IMR-90 (cell line): ENCODE measurements at regions not wholly inside any gene's neighbourhood (a gene's known extent, or its start where the extent isn't known, plus 50 kb on each side); places are given as distances from the start of the nearest gene placed in this dataset.

Experiments used
- ATAC-seq: fragments of 200-7000 bp; cut with Tn5 transposase; 2 replicates; pipeline ENCODE4 v1.9.1; 2020; ENCODE audit warnings: low read depth, mild to moderate bottlenecking, moderate library complexity
- BruUV-seq: library from RNA; stranded (reverse); fragments of 400-500 nt; replicated peaks from 2 replicates; lab custom pipeline; 2021; lab: Mats Ljungman, UMichigan
- CTCF ChIA-PET: fragments of 300-600 bp; formaldehyde crosslinking; extraction: SDS; loops from one replicate; lab custom pipeline; 2021; ENCODE audit warnings: antibody characterized with exemption; lab: Yijun Ruan, JAX
- POLR2A ChIA-PET: fragments of 300-600 bp; sonication (Branson Sonifier 250); formaldehyde crosslinking; loops from one replicate; lab custom pipeline; 2022; ENCODE audit warnings: antibody characterized with exemption; ENCODE audit not compliant: unreplicated experiment; lab: Charles Lee
- DNase-seq: peaks from one replicate; pipeline ENCODE4 v3.0.0; 2013
- H2AFZ ChIP-seq: replicated peaks from 2 replicates; pipeline ENCODE3; 2013; ENCODE audit warnings: low read length, mild to moderate bottlenecking; ENCODE audit not compliant: poor library complexity
- H2AK5ac ChIP-seq: 2 replicates; pipeline ENCODE4 v1.6.1; 2013; ENCODE audit warnings: low read depth, low read length, inconsistent platforms
- H2AK9ac ChIP-seq: replicated peaks from 2 replicates; pipeline ENCODE3; 2013; ENCODE audit warnings: mild to moderate bottlenecking, low read depth, low read length, moderate library complexity; ENCODE audit not compliant: poor library complexity
- H2BK120ac ChIP-seq: 2 replicates; pipeline ENCODE4 v1.6.1; 2013; ENCODE audit warnings: low read depth, low read length, inconsistent platforms
- H2BK15ac ChIP-seq: 3 replicates; pipeline ENCODE4 v1.6.1; 2013; ENCODE audit warnings: low read depth, low read length, inconsistent platforms
- H2BK20ac ChIP-seq: 2 replicates; pipeline ENCODE4 v1.6.1; 2013; ENCODE audit warnings: low read depth, mild to moderate bottlenecking, inconsistent platforms, low read length, moderate library complexity
- H2BK5ac ChIP-seq: 2 replicates; pipeline ENCODE4 v1.6.1; 2013; ENCODE audit warnings: mild to moderate bottlenecking, low read depth, low read length, inconsistent platforms; ENCODE audit not compliant: poor library complexity, severe bottlenecking
- H3K14ac ChIP-seq: replicated peaks from 2 replicates; pipeline ENCODE4 v1.6.1; 2013; ENCODE audit warnings: low read depth, low read length, inconsistent platforms
- H3K18ac ChIP-seq: 2 replicates; pipeline ENCODE4 v1.6.1; 2013; ENCODE audit warnings: low read depth, low read length, control low read depth
- H3K23ac ChIP-seq: 2 replicates; pipeline ENCODE4 v1.6.1; 2013; ENCODE audit warnings: low read depth, low read length, inconsistent platforms
- H3K27ac ChIP-seq: 2 replicates; pipeline ENCODE4 v1.5.1; 2013; ENCODE audit warnings: mild to moderate bottlenecking, control low read depth, low read length; ENCODE audit not compliant: insufficient read depth
- H3K27me3 ChIP-seq: 2 replicates; pipeline ENCODE4 v1.6.1; 2013; ENCODE audit warnings: low read length; ENCODE audit not compliant: control insufficient read depth, insufficient read depth
- H3K36me3 ChIP-seq: 2 replicates; pipeline ENCODE4 v1.6.1; 2013; ENCODE audit warnings: low read length, mixed read lengths; ENCODE audit not compliant: control insufficient read depth, insufficient read depth
- H3K4ac ChIP-seq: 2 replicates; pipeline ENCODE4 v1.6.1; 2013; ENCODE audit warnings: low read depth, low read length, inconsistent platforms
- H3K4me1 ChIP-seq: 2 replicates; pipeline ENCODE4 v1.6.1; 2013; ENCODE audit warnings: low read length, mixed read lengths; ENCODE audit not compliant: control insufficient read depth, insufficient read depth
- H3K4me2 ChIP-seq: 2 replicates; pipeline ENCODE4 v1.6.1; 2013; ENCODE audit warnings: low read depth, mild to moderate bottlenecking, control low read depth, low read length, moderate library complexity
- H3K4me3 ChIP-seq: 2 replicates; pipeline ENCODE4 v1.5.1; 2013; ENCODE audit warnings: low read depth, mild to moderate bottlenecking, control low read depth, low read length, moderate library complexity; ENCODE audit not compliant: insufficient read depth
- H3K56ac ChIP-seq: 2 replicates; pipeline ENCODE4 v1.6.1; 2013; ENCODE audit warnings: low read length, inconsistent platforms; ENCODE audit not compliant: insufficient read depth; ENCODE audit errors: extremely low read depth
- H3K79me1 ChIP-seq, 2 experiments: 2 replicates each; pipeline ENCODE4 v1.6.1; 2013; ENCODE audit warnings: low read length in 2 of 2, inconsistent platforms in 1 of 2, low read depth in 1 of 2
- H3K9ac ChIP-seq: 2 replicates; pipeline ENCODE4 v1.6.1; 2013; ENCODE audit warnings: low read depth, low read length, control low read depth
- H3K9me1 ChIP-seq: 2 replicates; pipeline ENCODE4 v1.6.1; 2013; ENCODE audit warnings: low read length, inconsistent platforms; ENCODE audit not compliant: insufficient read depth
- H3K9me3 ChIP-seq: 2 replicates; pipeline ENCODE4 v1.6.1; 2013; ENCODE audit warnings: low read length; ENCODE audit not compliant: control insufficient read depth, insufficient read depth
- H4K20me1 ChIP-seq: 2 replicates; pipeline ENCODE4 v1.6.1; 2013; ENCODE audit warnings: low read length, inconsistent platforms; ENCODE audit not compliant: insufficient read depth
- H4K5ac ChIP-seq: 2 replicates; pipeline ENCODE4 v1.6.1; 2013; ENCODE audit warnings: mild to moderate bottlenecking, low read depth, low read length, control low read depth
- H4K8ac ChIP-seq, 2 experiments: 2 replicates each; pipeline ENCODE4 v1.6.1; 2013; ENCODE audit warnings: low read depth in 2 of 2, low read length in 2 of 2, control low read depth in 1 of 2, inconsistent platforms in 1 of 2
- H4K91ac ChIP-seq: 2 replicates; pipeline ENCODE4 v1.6.1; 2013; ENCODE audit warnings: low read depth, low read length, inconsistent platforms; ENCODE audit not compliant: insufficient read depth
- BHLHE40 ChIP-seq: fragments of 150-350 bp; IDR thresholded peaks from 2 replicates; pipeline ENCODE4 v1.6.1; 2016; ENCODE audit warnings: mild to moderate bottlenecking, low read depth, low read length
- CEBPB ChIP-seq: IDR thresholded peaks from 2 replicates; pipeline ENCODE4 v1.6.1; 2012; ENCODE audit warnings: low read depth, low read length, improper control_type of control experiment
- CTCF ChIP-seq: conservative IDR thresholded peaks from 2 replicates; pipeline ENCODE4 v1.5.1; 2012; ENCODE audit warnings: mild to moderate bottlenecking, low read depth, low read length, improper control_type of control experiment
- ELK1 ChIP-seq: fragments of 150-350 bp; IDR thresholded peaks from 2 replicates; pipeline ENCODE4 v1.6.1; 2016; ENCODE audit warnings: low read depth, mild to moderate bottlenecking, low read length, moderate library complexity, borderline replicate concordance
- FOS ChIP-seq: fragments of 150-350 bp; IDR thresholded peaks from 2 replicates; pipeline ENCODE4 v1.6.1; 2016; ENCODE audit warnings: low read depth, low read length
- MXI1 ChIP-seq: IDR thresholded peaks from 2 replicates; pipeline ENCODE4 v1.6.1; 2012; ENCODE audit warnings: low read depth, mild to moderate bottlenecking, low read length, moderate library complexity, borderline replicate concordance
- NFE2L2 ChIP-seq: fragments of 150-350 bp; IDR thresholded peaks from 2 replicates; pipeline ENCODE4 v1.6.1; 2016; ENCODE audit warnings: low read depth, mild to moderate bottlenecking, low read length
- POLR2A ChIP-seq: IDR thresholded peaks from 2 replicates; pipeline ENCODE4 v1.6.1; 2012; ENCODE audit warnings: mild to moderate bottlenecking, low read depth, low read length
- RAD21 ChIP-seq: IDR thresholded peaks from 2 replicates; pipeline ENCODE4 v1.6.1; 2012; ENCODE audit warnings: low read length, improper control_type of control experiment
- RCOR1 ChIP-seq: IDR thresholded peaks from 2 replicates; pipeline ENCODE4 v1.6.1; 2012; ENCODE audit warnings: mild to moderate bottlenecking, low read length, improper control_type of control experiment; ENCODE audit not compliant: insufficient replicate concordance
- RFX5 ChIP-seq: IDR thresholded peaks from 2 replicates; pipeline ENCODE4 v1.8.0; 2012; ENCODE audit warnings: low read depth, mild to moderate bottlenecking, low read length, moderate library complexity
- USF2 ChIP-seq: fragments of 150-350 bp; IDR thresholded peaks from 2 replicates; pipeline ENCODE4 v1.6.1; 2017; ENCODE audit warnings: mild to moderate bottlenecking, antibody characterized with exemption, low read length, low read depth
- WGBS, 2 experiments: methylation state at CpG; one replicate each; pipeline versions ENCODE4 v1.1.5 to v1.1.7; 2013; ENCODE audit warnings: missing lambda C conversion rate in 2 of 2; ENCODE audit not compliant: insufficient read length in 1 of 2; ENCODE audit errors: extremely low coverage in 2 of 2; 5-methylcytosine and 5-hydroxymethylcytosine counted together
- dilution Hi-C: fragments of 300-500 bp; cut with HindIII; formaldehyde crosslinking; loops from one replicate; pipeline ENCODE4 v1.14.3; 2018; ENCODE audit warnings: low sequenced_read_pairs; ENCODE audit not compliant: unreplicated experiment
- in situ Hi-C: fragments of 300-500 bp; cut with MboI; formaldehyde crosslinking; loops from 3 replicates; pipeline ENCODE4 v1.14.3; 2019; ENCODE audit warnings: low sequenced_read_pairs, inconsistent platforms, mixed read lengths
- intact Hi-C: fragments of 100-400 bp; cut with micrococcal nuclease; formaldehyde crosslinking; loops from 2 replicates; pipeline ENCODE4 v1.10.0; 2022

- H2AK9ac ChIP-seq = no peak overlapping the region
- H2BK15ac ChIP-seq = no peak overlapping the region
- H3K9me1 ChIP-seq = no peaks in the 10 kb centered on the region
- H4K8ac ChIP-seq = no peak overlapping the region
- no peak overlapping the region for H3K4me3 ChIP-seq
- peaks cover 2% of the 10 kb centered on the region; the same call in 1 of the 2 replicates for H3K9me3 ChIP-seq
- TF ChIP-seq CEBPB = no peak
- no peak for TF ChIP-seq RAD21
- no peak for TF ChIP-seq ELK1
- TF ChIP-seq CTCF = no peak
- TF ChIP-seq RFX5 = no peak
- no peak for TF ChIP-seq BHLHE40
- TF ChIP-seq POLR2A = no peak
- no peak for TF ChIP-seq FOS
- TF ChIP-seq MXI1 = no peak
- TF ChIP-seq RCOR1 = no peak
- TF ChIP-seq NFE2L2 = no peak
- TF ChIP-seq USF2 = no peak
- no peak overlapping the region for H3K56ac ChIP-seq
- H3K4me1 ChIP-seq = no peaks in the 10 kb centered on the region
- intact Hi-C loops (no loop called here), dilution Hi-C loops (no loop called here), in situ Hi-C loops (no loop called here)
- no peak overlapping the region for H4K91ac ChIP-seq
- H2BK120ac ChIP-seq = no peak overlapping the region
- ATAC-seq (no peak), DNase-seq (peak; percentile 12)
- H2BK5ac ChIP-seq = no peak overlapping the region
- no peaks in the 10 kb centered on the region for H4K20me1 ChIP-seq
- H3K23ac ChIP-seq = no peak overlapping the region
- ChIA-PET CTCF (no interaction called here), POLR2A (no interaction called here)
- H4K5ac ChIP-seq = no peak overlapping the region
- no peaks in the 10 kb centered on the region for H3K27me3 ChIP-seq
- H3K36me3 ChIP-seq = no peaks in the 10 kb centered on the region
- H3K18ac ChIP-seq = no peak overlapping the region
- no peak overlapping the region for H3K27ac ChIP-seq
- H2AFZ ChIP-seq = no peak overlapping the region
- H3K14ac ChIP-seq = no peak overlapping the region
- H3K4me2 ChIP-seq = no peak overlapping the region
- H2BK20ac ChIP-seq = no peak overlapping the region
- H3K79me1 ChIP-seq = no peaks in the 10 kb centered on the region
- H3K9ac ChIP-seq = no peak overlapping the region
- H3K4ac ChIP-seq = no peak overlapping the region
- WGBS, 2 experiments = no CpG with 5 or more reads among the region's 3 CpGs
- no TSS peak for BruUV-seq
- no peak overlapping the region for H2AK5ac ChIP-seq
Measured at GRCh38 chr5:118553662-118554061, 434.7 kb downstream of the DTWD2 start.
